ENCODE measurements at regions not wholly inside any gene's neighbourhood (a gene's known extent, or its start where the extent isn't known, plus 50 kb on each side); places are given as distances from the start of the nearest gene placed in this dataset.
"Not testable (repeated sequence)": the region's sequence is repeated elsewhere in the genome, so short reads cannot be mapped to it uniquely, and the experiment has no call there.

DNA sequence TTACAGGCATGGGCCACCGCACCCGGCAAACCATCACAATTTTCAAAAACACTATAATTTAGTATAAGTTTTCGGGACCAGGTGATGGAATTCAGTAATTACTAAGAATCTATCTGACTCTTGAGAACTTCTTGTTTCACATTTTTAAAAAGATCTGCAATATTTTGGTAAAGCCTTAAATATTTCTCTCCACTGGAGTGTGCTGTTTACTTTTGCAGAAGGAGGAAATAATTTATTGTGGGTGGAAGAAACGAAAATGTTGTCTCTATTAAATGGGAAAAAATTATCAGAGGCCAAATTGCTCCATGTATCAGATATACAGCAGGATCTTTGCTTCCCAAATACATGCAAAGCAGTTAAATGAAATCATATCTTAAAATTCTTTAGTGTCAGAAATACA, 566.8 kb upstream of the CYLC2 start:
- Mint-ChIP-seq H3K27ac (no peak overlapping the region), H3K9me3 (no peaks in the 10 kb centered on the region), H3K27me3 (no peaks in the 10 kb centered on the region), H3K4me1 (no peaks in the 10 kb centered on the region), H3K4me3 (no peak overlapping the region), H3K36me3 (no peaks in the 10 kb centered on the region)
- ATAC-seq: no peak

GRCh38 chr9:102416251-102416650, 578.9 kb upstream of the CYLC2 start:
- not testable (repeated sequence) for H3K27ac Mint-ChIP-seq, H3K9me3 Mint-ChIP-seq, H3K36me3 Mint-ChIP-seq, H3K4me3 Mint-ChIP-seq, ATAC-seq, H3K4me1 Mint-ChIP-seq, H3K27me3 Mint-ChIP-seq

DNA sequence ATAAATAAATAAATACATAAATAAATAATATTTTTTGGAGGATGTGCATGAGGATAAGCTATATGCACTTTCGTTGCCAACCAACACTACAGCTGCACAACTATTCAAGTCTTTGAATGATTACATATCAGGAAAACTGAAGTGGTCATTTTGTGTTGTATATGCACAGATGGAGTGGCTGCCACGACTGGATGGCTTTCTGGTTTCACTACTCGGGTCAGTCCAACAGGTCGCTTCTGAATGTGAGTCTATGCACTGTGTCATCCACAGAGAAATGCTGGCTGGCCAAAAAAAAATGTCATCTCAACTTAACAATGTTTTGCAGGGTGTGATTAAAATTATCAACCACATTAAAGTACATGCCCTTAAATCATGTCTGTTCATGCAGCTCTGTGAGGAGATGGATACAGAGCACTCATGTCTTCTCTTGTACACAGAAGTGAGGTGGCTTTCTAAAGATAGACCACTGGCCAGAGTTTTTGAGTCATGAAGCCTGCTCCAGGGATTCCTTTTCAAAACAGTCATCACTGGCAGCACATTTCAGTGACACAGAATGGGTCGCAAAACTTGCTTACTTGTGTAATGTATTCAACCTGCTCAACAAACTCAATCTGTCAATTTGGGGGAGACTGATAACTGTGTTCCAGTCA, 589.8 kb upstream of the CYLC2 start:
- H3K4me3 Mint-ChIP-seq: no peak overlapping the region
- ATAC-seq: no peak
- H3K36me3 Mint-ChIP-seq: no peaks in the 10 kb centered on the region
- no peaks in the 10 kb centered on the region for H3K4me1 Mint-ChIP-seq
- no peak overlapping the region for H3K27ac Mint-ChIP-seq
- H3K27me3 Mint-ChIP-seq: no peaks in the 10 kb centered on the region
- H3K9me3 Mint-ChIP-seq: no peaks in the 10 kb centered on the region

DNA sequence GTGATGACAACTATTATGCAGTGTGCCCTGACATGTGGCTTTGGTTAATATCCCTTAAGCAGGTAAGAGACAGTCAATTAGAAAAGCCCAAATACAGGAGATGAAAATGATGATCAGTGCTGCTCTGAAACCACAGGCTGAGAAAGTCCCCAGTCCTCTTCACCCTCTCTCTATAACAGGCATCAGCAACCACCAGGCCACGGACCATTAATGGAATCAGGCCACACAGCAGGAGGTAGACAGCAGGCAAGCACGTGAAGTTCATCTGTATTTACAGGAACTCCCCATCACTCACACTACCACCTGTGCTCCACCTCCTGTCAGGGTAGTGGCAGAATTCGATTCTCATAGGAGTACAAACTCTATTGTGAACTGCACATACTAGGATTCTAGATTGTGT, 591.6 kb upstream of the CYLC2 start:
- no peak overlapping the region for H3K27ac Mint-ChIP-seq

GRCh38 chr9:102398205-102398604, 596.9 kb upstream of the CYLC2 start:
- H3K27me3 Mint-ChIP-seq: no peaks in the 10 kb centered on the region
- H3K9me3 Mint-ChIP-seq: peaks cover 6% of the 10 kb centered on the region
- no peak for ATAC-seq
- H3K4me3 Mint-ChIP-seq: no peak overlapping the region
- H3K4me1 Mint-ChIP-seq: no peaks in the 10 kb centered on the region
- H3K36me3 Mint-ChIP-seq: no peaks in the 10 kb centered on the region
- no peak overlapping the region for H3K27ac Mint-ChIP-seq

More for the DNA sequence above, 591.6 kb upstream of the CYLC2 start:
- H3K4me1 Mint-ChIP-seq: no peaks in the 10 kb centered on the region
- H3K9me3 Mint-ChIP-seq: peaks cover 3% of the 10 kb centered on the region
- H3K4me3 Mint-ChIP-seq: no peak overlapping the region
- ATAC-seq: no peak
- H3K27me3 Mint-ChIP-seq: no peaks in the 10 kb centered on the region
- no peaks in the 10 kb centered on the region for H3K36me3 Mint-ChIP-seq

- not testable (repeated sequence) for H3K4me3 Mint-ChIP-seq, H3K9me3 Mint-ChIP-seq, ATAC-seq
These were observed 609.5 kb upstream of the CYLC2 start for GRCh38 chr9:102385620-102386019.

DNA sequence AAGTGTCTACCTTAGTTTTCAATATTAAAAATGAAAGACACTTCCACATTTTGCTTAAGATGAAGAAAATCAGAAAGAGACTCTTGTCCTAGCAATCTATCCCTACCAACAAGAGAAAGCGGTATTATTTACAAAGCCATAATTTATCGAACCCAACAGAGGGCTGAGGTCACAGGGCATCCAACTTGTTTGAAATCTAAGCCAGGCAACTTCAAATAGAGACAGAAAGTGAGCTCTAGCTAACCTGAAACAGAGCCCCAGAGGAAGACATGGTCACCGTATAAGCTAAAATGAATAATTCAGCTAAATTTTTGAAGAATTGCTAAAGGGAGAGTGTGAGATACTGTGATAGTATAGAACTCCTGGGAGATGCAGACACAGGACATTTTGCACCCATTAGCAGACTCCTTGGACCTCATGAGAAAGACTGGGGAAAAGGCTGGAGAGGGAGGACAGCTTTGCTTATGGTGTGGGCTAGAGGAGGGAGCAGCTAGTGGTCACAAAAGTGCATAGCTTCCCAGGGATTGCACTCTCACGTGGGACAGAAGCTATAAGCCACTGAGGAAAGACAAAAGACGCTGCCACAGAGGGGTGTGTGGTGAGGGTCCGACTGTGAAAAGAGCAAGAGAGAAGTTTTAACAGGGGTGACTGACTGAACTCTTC, 624.2 kb upstream of the GRIN3A start:
- no peaks in the 10 kb centered on the region for H3K4me1 Mint-ChIP-seq
- H3K9me3 Mint-ChIP-seq: peaks cover 2% of the 10 kb centered on the region

More at GRCh38 chr9:102385620-102386019, 609.5 kb upstream of the CYLC2 start:
- not testable (repeated sequence) for H3K4me1 Mint-ChIP-seq, H3K27me3 Mint-ChIP-seq, H3K27ac Mint-ChIP-seq, H3K36me3 Mint-ChIP-seq

GRCh38 chr9:102360846-102361245, 622.4 kb upstream of the GRIN3A start:
- Mint-ChIP-seq H3K9me3 (peaks cover 3% of the 10 kb centered on the region), H3K4me3 (no peak overlapping the region), H3K4me1 (no peaks in the 10 kb centered on the region), H3K27ac (no peak overlapping the region), H3K27me3 (no peaks in the 10 kb centered on the region), H3K36me3 (no peaks in the 10 kb centered on the region)
- ATAC-seq: no peak

More for the DNA sequence above, 624.2 kb upstream of the GRIN3A start:
- Mint-ChIP-seq H3K4me3 (no peak overlapping the region), H3K27me3 (no peaks in the 10 kb centered on the region), H3K27ac (no peak overlapping the region), H3K36me3 (no peaks in the 10 kb centered on the region)
- no peak for ATAC-seq

GRCh38 chr9:102355982-102356381, 617.5 kb upstream of the GRIN3A start:
- ATAC-seq: no peak
- H3K4me3 Mint-ChIP-seq: no peak overlapping the region
- H3K4me1 Mint-ChIP-seq: no peaks in the 10 kb centered on the region
- peaks cover 5% of the 10 kb centered on the region for H3K9me3 Mint-ChIP-seq
- no peaks in the 10 kb centered on the region for H3K27me3 Mint-ChIP-seq
- H3K36me3 Mint-ChIP-seq: no peaks in the 10 kb centered on the region
- H3K27ac Mint-ChIP-seq: no peak overlapping the region

GRCh38 chr9:102354041-102354440, 615.6 kb upstream of the GRIN3A start:
- Mint-ChIP-seq H3K27me3 (no peaks in the 10 kb centered on the region), H3K9me3 (peaks cover 7% of the 10 kb centered on the region), H3K27ac (no peak overlapping the region), H3K4me3 (no peak overlapping the region), H3K36me3 (no peaks in the 10 kb centered on the region), H3K4me1 (no peaks in the 10 kb centered on the region)
- ATAC-seq: no peak

- H3K27ac Mint-ChIP-seq, H3K27me3 Mint-ChIP-seq, H3K4me3 Mint-ChIP-seq, H3K36me3 Mint-ChIP-seq, ATAC-seq, H3K4me1 Mint-ChIP-seq, H3K9me3 Mint-ChIP-seq: not testable (repeated sequence)
These were observed 599.0 kb upstream of the GRIN3A start for GRCh38 chr9:102337471-102337870.

GRCh38 chr9:102309379-102309778, 570.9 kb upstream of the GRIN3A start:
- Mint-ChIP-seq H3K4me3 (no peak overlapping the region), H3K4me1 (no peaks in the 10 kb centered on the region), H3K9me3 (peaks cover 8% of the 10 kb centered on the region), H3K27me3 (no peaks in the 10 kb centered on the region), H3K27ac (no peak overlapping the region), H3K36me3 (no peaks in the 10 kb centered on the region)
- ATAC-seq: no peak

DNA sequence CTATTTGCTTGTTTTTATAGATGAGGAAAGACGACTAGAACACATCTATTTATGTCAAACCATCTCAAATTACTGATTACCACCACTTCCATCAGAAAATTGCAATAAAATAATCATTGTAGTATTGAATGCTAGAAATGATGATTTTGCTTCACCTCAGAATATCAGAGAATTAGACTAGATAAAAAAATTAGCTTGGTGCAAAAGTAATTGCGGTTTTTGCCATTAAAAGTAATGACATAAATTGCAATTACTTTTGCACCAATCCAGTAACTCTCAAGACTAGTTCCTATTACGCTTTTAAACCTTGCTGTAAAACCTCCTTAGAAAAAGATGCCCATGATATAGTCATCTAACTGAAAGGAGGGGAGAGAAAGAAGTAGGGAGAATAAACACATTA, 556.7 kb upstream of the GRIN3A start:
- Mint-ChIP-seq H3K27me3 (no peaks in the 10 kb centered on the region), H3K4me3 (no peak overlapping the region), H3K9me3 (peaks cover 2% of the 10 kb centered on the region), H3K27ac (no peak overlapping the region), H3K4me1 (no peaks in the 10 kb centered on the region), H3K36me3 (no peaks in the 10 kb centered on the region)
- no peak for ATAC-seq

DNA sequence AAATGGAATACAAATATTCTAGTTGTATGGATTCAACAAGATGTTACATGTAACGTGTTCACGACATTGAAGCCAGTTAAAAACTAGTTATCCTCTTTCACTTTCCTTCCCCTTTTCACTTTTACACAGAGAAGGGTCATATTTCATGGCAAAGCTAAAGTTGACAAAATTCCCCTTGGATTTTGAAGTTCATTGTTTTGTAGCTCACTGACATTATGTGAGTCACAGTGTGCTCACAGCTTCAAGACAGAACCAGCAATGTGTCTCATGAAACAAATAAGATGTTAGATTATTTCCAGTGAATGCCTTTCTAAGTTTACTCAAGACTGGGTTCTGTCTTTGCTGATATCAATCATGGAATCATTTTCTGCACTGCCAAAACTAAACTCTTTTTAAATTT, 535.5 kb upstream of the GRIN3A start:
- no peak for ATAC-seq
- no peaks in the 10 kb centered on the region for H3K4me1 Mint-ChIP-seq
- H3K27me3 Mint-ChIP-seq: no peaks in the 10 kb centered on the region
- no peak overlapping the region for H3K4me3 Mint-ChIP-seq
- no peaks in the 10 kb centered on the region for H3K36me3 Mint-ChIP-seq
- peaks cover 2% of the 10 kb centered on the region for H3K9me3 Mint-ChIP-seq
- no peak overlapping the region for H3K27ac Mint-ChIP-seq

DNA sequence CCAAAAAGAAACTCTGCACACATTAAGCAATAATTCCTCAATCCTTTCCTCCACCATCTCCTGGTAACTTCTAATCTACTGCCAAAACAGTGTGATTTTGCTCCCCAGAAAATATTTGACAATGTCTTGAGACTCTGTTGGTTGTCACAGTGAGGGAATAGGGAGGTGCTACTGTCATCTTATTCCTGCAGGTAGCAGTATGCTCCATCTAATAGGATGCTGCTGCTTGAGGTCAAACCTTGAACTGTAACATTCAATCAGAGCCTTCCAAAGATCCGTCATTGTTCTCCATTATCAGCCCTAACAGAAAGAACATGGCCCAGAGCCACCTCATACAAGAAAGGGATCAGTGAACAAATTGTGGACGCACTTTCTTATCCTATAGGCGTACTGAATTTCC, 514.7 kb upstream of the GRIN3A start:
- no peaks in the 10 kb centered on the region for H3K4me1 Mint-ChIP-seq
- H3K9me3 Mint-ChIP-seq: no peaks in the 10 kb centered on the region
- no peaks in the 10 kb centered on the region for H3K36me3 Mint-ChIP-seq
- ATAC-seq: no peak
- no peaks in the 10 kb centered on the region for H3K27me3 Mint-ChIP-seq
- no peak overlapping the region for H3K4me3 Mint-ChIP-seq
- no peak overlapping the region for H3K27ac Mint-ChIP-seq

DNA sequence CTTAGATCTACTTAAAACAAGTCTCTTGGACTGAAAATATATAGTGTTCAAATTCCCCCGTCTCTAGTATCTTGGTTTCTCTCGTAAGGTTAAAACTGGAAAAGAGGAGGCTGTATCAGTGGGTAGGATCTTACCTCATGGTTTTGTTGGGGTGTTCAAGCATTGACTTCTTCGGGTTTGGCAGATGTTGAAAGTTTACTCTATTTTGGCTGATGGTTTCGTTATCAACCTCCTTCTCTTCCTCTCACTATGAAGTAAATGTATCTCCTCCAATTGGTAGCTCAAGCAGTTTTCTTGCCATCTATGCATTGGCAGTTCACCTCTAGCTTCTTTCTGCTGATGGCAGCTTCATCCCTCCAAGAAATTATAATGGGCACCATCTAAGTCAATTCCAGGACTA, 506.5 kb upstream of the GRIN3A start:
- Mint-ChIP-seq H3K4me3 (no peak overlapping the region), H3K27ac (no peak overlapping the region), H3K4me1 (no peaks in the 10 kb centered on the region), H3K36me3 (no peaks in the 10 kb centered on the region), H3K9me3 (no peaks in the 10 kb centered on the region), H3K27me3 (no peaks in the 10 kb centered on the region)
- no peak for ATAC-seq
